HG03469 (cell line): ENCODE measurements at regions not wholly inside any gene's neighbourhood (a gene's known extent, or its start where the extent isn't known, plus 50 kb on each side); places are given as distances from the start of the nearest gene placed in this dataset.

Experiments
- ATAC-seq: cut with Tn5 transposase; IDR thresholded peaks from one replicate; pipeline ENCODE4 v1.9.1; 2021; ENCODE audit warnings: mild to moderate bottlenecking, moderate library complexity, moderate number of reproducible peaks; ENCODE audit not compliant: unreplicated experiment

GRCh38 chr3:193780397-193780796 lies 187.4 kb downstream of the OPA1 start:
- no peak for ATAC-seq

GRCh38 chr3:193780810-193781478 lies 187.9 kb downstream of the OPA1 start:
- no peak for ATAC-seq

- ATAC-seq: no peak
Observed at GRCh38 chr3:193782276-193782647, 189.3 kb downstream of the OPA1 start.

- no peak for ATAC-seq
Observed at GRCh38 chr3:193782747-193783146, 189.7 kb downstream of the OPA1 start.

- ATAC-seq: no peak
Observed at GRCh38 chr3:193783166-193783896, 190.3 kb downstream of the OPA1 start.

GRCh38 chr3:193784822-193785221 lies 191.8 kb downstream of the OPA1 start:
- no peak for ATAC-seq

- no peak for ATAC-seq
Observed at GRCh38 chr3:193787496-193787870, 194.5 kb downstream of the OPA1 start.

- ATAC-seq: peak; percentile 52
Observed at GRCh38 chr3:193788189-193788991, 195.4 kb downstream of the OPA1 start.

- no peak for ATAC-seq
Observed at GRCh38 chr3:193789455-193789854, 196.4 kb downstream of the OPA1 start.

GRCh38 chr3:193790086-193790990 lies 197.3 kb downstream of the OPA1 start:
- ATAC-seq: no peak

GRCh38 chr3:193791041-193792032 lies 198.3 kb downstream of the OPA1 start:
- ATAC-seq: no peak

- ATAC-seq: no peak
Observed at GRCh38 chr3:193793123-193793522, 200.1 kb downstream of the OPA1 start.

- ATAC-seq: no peak
Observed at GRCh38 chr3:193794002-193794881, 201.2 kb downstream of the OPA1 start.

- no peak for ATAC-seq
Observed at GRCh38 chr3:193795062-193795690, 202.2 kb downstream of the OPA1 start.

- no peak for ATAC-seq
Observed at GRCh38 chr3:193796089-193796488, 203.1 kb downstream of the OPA1 start.

GRCh38 chr3:193797566-193797965 lies 204.6 kb downstream of the OPA1 start:
- ATAC-seq: no peak

GRCh38 chr3:193798051-193798450 lies 205.0 kb downstream of the OPA1 start:
- no peak for ATAC-seq
